Iris pigment epithelial cell (primary cell): ENCODE measurements at regions not wholly inside any gene's neighbourhood (a gene's known extent, or its start where the extent isn't known, plus 50 kb on each side); places are given as distances from the start of the nearest gene placed in this dataset.

Experiments used
- DNase-seq: peaks from one replicate; pipeline ENCODE4 v3.0.0-alpha.2; 2011; ENCODE audit warnings: low read depth

DNA sequence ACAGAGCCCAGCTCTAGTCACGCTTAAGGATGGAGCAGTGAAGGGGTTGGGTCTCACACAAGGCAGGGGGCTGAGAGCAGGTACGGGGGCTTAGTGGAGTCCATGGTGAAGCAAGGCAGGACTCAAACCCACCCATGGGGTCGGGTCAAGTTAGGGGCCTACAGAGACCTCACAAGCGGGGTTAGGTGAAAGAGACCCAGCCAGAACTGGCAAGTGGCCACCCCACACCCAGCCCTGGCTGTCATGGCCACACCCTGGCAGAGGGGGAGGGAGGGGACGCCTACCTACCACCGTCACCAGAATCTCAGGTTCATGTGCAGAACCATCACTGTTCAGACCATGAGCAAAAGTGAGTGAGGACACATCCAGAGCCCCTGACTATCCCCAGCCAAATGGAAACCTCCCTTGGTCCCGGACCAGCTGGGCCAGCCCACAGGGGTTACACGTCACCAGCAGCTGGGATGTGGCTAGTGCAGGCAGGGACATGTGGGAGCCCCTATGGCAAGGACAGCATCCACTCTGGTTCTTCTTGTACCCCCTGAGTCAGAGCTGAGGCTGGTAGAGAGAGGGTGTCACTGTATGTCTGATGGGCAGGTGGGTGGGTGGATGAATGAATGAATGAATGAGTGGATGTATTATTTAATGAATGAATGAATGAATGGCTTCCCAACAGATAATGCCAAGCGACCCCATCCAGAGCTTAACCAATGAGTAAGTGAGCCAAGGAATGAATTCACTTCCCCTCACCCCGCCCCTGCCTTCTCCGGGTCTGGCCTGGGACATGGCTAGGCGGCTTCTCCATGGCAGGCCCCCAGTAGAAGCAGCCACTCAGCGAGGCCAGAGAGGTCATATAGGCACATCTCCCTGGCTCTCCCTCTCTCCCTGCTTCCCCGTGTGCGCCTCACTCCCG lies 681.6 kb downstream of the TBC1D22A start:
- no peak for DNase-seq

DNA sequence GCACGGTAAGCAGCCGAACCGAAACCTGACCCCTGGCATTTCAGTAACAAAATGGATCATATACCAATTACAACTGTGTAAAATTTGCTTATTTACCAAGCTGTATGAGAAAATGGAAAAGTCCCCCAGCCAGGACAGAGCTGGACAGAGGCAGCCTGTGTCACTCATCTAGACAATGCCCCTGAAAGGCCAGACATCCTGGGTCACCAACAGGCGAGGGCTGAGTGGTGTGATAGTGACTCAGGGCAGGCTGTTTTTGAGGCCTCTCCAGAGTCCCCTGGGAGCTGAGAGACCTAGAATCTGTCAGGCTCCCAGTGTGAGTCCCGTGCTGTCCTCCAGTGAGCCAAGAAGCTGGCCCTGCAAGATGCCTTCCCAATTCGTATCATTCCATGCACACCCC lies 680.4 kb downstream of the TBC1D22A start:
- no peak for DNase-seq

DNA sequence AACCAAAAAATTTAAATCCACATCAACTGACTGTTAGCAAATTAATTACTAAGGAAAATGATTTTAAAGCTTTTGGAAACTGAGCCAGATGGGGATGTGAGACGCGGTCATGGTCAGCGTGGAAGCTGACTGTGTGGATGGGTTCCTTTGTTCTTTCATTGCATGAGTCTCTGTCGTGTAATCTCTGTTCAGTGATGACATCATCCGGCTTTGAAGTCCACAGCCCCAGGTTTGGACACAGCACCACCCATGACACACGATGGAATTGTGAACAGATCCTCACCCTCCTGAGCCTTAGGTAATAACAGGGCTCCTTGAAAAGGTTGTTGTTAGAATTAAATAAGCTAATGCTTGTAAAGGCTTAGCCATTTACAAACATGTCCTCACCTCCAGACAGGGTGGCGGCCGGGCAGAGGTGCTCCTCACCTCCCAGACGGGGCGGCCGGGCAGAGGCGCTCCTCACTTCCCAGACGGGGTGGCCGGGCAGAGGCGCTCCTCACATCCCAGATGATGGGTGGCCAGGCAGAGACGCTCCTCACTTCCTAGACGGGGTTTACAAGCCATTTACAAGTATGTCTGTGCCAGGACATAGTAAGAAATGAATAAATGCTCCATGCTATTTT lies 677.3 kb downstream of the TBC1D22A start:
- DNase-seq, result no peak

DNA sequence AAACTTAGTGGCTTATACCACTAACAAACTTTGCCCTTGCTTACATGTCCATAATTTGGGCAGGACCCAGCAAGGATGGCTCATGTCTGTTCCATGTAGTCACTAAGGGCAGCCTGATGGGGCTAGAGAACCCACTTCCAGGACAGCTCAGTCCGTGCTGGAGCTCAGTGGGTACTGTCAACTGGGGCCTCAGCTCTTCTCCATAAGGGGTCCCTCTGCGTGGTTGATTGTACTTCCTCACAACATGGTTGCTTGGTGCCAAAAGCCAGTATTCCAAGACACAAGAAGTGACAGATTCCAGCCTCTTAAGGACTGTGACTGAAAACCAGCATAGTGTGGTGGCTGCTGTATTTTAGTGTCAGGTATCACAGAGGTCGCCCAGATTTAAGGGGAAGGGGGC lies 675.2 kb downstream of the TBC1D22A start:
- DNase-seq, result no peak

DNA sequence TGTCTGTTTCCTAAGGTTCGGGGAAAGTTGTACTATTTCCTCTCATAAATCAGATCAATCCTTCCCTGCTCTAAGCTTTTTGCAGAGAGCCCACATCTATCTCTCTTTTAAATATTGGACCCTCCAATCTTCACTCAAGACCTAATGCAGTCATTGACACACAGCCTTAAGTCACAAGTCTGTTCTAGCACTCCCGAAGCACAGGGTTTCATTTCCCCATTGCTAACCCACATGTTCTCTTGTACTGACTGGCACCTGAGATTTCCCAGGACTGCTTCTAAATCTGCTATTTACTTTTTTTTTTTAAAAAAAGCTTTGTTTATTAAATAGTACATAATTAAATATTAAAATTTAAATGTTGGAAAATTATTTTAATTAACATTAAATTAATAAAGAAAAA lies 674.7 kb downstream of the TBC1D22A start:
- DNase-seq, result no peak

DNA sequence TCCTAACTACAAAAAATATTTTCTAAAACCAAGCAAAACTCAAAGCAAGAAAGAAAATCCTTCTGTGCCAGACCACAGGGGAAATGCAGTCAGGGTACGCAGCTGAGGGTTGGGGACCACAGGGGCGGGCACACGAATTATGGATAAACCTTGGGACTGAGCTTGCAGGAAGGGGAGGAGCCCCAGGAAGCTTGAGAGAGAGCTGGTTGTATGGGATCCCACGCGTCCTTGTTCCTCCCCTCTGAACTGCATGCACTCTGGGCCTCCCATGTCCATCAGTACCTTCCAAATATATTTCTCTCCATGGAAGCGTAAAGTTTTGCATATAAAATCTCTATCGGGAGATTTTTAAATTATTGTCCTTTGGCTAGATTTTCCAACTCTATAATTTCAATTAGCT lies 673.4 kb downstream of the TBC1D22A start:
- DNase-seq, result no peak

DNA sequence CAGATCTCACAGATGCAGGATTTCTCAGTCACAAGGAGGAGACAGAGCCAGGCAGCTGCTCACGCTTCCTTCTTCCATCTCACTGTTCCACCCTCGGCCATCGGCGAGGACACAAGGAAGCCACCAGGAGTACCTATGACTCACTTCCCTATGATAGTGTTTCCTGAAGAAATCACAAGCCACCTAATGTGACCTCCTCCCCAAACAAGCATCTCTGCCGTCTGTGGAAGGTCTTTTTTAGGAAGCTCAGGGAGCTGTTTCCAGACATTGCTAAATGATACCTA lies 672.7 kb downstream of the TBC1D22A start:
- DNase-seq, result no peak

DNA sequence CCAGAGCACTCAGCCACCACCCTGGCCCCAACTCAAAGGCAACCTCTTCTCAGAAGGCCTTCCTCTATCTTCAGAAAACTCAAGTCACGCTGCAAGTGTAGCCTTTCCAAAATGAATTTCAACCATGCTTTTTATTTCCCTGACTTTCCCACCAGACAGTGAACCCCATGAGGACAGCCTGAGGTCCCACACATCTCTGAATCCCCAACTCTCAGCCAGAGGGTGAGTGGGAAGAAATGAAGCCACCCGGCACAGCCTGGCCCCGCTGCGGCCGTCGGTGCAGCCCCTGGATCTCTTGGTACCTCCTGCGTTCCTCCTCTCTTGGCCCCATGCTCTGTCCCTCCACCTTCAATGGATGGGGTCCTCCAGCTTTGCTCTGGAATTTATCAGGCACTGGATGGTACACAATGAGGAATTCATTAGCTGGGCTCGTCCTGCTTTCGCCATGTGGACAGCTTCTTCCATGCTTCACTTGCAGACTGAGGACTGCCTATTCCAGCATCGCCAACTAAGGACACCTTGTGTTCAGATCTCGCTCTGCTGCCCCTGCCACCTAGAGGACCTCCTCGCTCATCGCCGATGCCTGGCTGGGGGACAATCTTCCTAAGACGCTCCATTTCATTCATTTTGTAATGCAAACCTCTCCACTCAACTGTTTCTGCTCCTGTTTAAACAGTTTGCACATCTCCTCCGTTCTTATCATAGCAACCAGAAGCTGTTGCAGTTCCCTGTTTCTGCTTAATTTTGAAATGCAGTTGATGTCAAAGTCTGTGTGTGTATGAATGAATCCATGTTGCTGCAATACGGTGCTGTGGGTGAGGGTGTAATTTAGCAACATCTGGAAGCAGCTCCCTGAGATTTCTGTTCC lies 672.1 kb downstream of the TBC1D22A start:
- DNase-seq, result no peak

DNA sequence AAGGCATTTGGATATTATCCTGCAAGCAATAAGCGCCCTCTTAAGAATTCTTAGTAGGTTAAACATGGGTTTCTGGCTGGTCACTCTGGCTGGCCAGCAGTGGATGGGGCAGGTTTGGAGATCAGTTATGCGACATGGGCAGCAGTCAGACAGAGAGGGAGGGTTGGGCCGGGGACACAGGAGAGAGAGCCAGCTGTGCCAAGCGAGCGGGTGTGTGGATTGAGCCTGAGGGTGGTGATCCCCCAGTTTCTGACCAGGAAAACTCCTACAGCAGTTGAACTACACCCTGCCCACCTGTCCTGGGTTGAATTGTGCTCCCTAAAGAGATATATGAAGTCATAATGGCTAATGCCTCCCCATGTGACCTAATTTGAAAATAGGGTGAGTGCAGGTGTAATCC lies 671.2 kb downstream of the TBC1D22A start:
- DNase-seq, result no peak

DNA sequence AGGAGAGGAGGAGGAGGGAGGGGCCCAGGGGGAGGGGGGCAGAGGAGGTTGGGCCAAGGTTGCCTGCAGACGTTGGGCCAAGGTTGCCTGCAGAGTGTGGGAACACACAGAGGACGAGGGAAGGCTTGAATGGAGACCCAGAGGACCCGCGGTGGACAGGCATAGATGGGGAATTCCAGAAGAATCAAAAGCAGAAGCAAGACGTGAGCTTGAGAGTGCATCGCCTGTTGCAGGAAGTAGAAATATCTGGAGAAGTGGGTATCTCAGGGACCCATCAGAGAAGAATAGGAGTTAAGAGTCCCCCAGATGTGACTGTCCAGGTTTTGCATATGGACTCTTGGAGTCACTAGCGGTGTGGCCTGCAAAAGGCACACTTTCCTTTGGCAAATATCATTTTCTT lies 670.2 kb downstream of the TBC1D22A start:
- no peak for DNase-seq

DNA sequence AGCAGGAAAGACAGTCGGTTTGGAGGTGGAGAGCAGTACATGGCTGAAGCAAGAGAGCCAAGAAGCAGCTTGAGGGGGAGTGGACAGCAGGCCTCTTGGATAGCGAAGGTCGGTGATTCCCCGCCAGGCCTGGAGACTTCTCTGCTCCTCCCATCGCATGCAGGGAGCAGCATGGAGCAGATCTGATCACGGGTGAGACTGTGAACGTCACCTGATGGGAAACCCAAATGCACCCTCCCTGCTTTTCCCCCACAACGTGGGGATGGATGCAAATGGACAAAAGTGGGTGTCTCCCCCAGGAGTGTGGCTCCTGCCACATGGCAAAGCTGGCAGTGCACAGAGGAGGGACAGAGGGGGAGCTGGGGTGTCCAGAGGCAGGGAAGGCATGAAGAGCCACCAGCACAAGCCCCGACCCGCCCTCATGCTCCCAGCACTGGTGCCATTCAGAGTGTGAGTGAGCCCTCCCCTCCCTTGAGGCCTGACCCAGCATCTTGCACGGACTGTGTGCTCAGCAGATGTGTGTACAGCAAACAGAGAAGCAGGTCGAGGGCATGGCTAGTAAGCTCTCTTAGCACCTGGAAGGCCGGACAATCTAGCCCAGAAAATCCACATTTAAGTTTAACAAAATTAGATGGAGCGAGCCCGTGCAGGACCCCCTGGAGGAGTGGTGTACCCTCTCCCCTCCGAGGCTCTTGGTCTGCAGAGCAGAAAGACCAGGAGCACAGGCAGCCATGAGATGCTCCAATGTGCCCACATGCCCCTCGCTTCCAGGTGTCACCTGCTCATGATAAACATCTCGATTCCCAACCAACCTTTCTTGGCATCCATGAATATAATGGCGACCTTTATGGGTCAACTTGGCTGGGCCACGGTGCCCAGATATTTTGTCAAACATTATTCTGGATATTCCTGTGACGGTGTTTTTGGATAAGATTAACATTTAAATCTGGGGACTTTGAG lies 661.7 kb downstream of the TBC1D22A start:
- DNase-seq, result no peak

DNA sequence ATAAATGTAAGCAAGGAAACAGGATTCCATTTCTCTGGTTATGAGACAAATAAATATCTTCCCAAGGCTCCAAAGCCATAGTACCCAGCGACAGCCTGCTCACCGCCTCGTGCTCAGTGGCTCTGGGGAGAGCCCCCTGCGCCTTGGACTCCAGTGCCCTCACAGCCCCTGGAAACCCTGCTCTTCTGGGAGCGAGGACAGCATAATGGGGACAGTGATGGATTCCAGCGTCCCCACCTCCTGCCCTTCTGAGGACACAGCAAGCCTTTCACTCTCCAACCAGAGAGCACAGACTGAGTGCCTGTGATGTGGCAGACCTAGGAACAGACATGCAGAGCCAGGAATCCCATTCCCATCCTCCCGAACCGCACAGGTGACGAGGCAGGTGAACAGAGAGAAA lies 660.8 kb downstream of the TBC1D22A start:
- DNase-seq, result no peak

DNA sequence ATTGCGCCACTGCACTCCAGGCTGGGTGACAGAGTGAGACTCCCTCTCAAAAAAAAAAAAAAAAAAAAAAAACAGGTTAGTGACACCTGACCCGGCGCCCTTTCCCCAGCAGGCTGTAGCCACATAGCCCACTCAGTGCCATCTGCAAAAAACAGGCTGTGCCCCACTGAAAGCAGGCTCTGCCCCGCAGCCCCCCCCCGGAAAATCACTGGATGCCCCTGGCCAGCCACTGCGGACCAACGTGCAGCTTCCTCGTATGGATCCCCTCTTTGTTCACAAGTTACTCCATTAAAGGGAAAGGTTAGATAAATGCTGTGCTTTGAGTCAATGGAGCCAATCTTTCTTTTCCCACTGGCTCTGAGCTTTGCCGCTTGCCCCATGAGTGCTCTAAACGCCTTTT lies 660.3 kb downstream of the TBC1D22A start:
- no peak for DNase-seq

DNA sequence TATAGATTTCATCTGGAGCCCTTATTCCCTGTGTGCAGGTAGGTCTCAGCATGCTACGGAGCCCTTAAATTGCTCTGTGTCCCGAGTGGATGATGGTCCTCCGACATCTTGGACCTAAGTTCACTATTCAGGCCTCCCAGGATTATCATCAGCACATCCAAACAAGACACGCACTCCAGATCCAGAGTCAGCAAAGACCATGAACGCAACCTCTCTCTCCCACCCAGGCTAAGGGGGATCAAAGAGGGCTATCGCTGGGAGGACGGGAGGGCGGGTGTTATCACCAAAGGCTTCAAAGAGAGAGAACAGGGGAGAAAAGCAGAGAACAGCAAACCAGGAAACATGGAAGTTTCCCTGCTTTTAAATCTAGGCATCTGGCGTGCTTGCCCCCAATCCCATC lies 659.4 kb downstream of the TBC1D22A start:
- DNase-seq, result no peak

DNA sequence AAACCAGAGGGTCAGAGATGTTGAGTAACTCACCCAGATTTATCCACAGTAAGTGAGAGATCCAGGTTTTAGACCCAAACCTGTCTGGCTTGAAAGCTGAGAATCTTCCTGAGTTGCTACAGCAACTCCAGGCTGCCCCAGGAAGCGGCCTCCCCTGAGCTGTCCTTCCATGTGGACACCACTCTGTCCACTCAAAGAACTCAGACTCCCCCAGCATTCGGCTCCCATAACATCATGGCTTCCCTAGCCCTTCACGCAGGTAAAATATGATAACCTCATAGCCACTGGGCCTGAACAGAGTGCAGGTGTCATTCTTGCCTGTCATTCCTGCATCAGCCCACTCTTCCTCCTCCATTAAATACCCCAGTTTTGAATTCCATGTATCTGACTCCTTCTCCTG lies 657.8 kb downstream of the TBC1D22A start:
- DNase-seq, result no peak

DNA sequence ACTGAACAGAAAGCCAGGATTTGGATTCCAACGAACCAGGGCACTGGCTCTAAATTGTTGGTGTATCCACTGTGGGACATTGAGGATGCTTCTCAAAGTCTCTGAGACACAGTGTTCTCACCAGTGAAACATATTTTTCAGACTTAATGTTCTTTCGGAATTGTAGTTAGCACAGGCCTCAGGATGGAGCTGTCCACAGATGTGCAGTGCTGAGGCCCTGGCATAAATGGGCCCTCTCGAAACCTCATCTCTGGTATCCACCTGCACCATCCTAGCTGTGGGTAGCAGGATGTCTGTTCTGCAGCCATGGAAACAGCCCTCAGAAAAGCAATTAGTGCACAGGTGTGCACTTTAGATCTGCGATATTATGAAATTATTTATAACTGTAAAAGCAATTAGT lies 656.8 kb downstream of the TBC1D22A start:
- no peak for DNase-seq

DNA sequence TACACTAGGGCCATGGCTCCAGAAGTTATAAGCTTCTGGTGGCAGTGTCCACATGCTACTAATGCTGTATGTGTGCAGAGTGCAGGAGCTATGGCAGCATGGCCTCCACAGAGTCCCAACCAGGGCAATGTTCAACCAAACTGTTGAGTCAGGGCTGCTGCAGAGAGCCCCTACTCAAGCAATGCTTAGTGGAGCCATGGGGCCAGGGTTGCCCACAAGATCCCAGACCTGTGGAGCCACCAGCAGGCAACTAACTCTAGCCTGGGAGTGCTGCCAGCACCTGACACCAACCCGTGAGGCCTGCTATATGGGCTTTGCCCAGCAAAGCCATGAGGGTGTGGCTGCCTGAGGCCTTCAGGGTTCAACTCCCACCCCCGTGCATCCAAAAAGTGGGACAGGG lies 655.2 kb downstream of the TBC1D22A start:
- DNase-seq, result no peak

DNA sequence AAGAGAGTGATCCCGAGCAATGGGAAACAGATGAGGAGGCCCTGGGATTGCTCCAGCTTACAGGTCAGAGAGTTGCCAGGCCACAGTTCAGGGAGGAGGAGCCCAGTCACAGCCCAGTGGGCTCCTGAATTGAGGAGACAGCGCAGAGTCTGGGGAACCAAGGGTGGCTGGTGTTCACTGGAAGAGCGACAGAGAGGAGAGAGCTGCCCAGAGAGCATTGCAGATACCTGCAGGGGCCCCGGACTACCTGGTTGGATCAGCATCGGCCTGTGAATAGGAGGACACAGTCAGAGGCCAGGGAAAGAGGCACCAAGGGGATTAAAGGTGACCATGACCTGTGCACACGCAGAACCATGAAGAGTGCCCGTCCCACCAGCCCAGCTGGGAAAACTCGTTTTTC lies 648.6 kb downstream of the TBC1D22A start:
- DNase-seq, result no peak

DNA sequence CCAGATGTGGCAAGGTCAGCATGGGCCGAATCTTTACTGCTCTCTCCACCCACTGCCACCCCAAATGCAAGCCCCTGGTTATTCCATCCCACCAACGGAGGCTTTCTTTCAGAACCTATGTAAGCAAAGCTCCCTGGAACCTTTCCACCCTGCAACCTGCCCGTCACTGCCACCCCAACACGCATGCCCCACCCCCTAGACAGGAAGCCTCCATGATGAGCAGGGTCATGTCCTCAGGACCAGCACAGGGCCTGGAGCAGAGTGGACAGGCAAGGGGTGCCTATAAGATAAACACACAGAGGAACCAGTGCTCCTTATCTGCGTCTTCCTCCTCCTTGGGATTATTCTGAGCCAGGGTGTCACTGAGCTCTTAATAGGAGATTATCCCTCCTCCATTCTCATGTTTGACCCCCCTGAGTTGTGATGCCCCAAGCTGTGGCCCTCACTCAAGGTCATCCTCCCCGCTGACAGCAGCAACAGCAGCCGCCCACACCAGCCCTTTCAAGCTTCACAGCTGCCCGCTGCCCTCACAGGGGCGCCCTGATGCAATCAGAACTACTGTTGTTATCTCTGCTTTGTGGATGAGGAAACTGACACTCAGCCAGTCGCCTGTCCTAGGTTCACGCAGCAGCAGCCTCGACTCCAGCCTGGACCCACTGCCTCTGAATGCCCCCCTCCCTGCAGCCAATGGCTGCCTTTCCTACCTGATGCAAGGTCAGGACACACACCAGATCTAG lies 647.3 kb downstream of the TBC1D22A start:
- DNase-seq, result no peak

DNA sequence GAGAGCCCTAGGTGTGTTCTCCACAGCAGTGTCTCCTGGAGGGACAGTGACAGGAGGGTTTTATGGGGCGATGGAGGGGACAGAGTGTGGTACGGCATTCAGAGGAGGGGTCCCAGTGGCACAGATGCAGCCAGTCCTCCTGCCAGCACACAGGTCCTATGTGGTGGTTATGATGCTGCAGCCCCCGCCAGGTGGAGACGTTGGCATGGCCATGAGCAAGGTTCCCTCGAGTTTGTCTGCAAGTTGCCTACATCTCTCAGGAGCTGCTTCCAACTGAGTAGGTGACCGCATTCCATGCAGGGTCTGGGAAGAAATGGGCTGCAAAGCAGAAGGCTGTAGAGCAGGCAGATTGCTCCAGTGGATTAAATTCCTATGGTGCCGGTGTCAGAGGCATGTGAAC lies 646.0 kb downstream of the TBC1D22A start:
- DNase-seq, result no peak

DNA sequence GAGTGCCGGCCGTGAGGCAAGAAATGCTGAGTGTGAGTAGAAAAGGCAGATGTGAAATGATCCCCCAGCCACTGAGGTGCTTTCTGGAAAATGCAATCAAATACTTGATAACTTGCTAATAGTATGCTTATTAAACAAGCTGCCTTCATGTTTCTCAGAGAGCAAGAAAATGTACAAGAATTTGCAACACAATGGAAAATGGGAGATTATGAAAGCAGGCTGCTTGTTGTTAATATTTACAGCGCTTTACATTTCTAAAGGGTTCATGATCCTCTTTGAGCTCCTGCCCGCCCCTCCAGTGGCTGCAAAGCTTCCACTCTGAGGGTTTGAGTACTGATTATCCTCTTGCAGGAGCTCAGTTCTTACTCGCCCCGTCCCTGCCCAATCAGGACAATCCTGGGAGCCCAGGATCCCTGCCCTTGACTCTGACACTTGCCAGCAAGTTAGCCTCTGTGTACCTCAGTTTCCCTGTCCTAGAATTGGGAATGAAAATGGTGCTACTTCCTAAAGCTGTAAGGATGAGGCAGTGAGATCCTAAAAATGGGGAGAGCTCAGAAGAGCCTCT lies 645.1 kb downstream of the TBC1D22A start:
- no peak for DNase-seq
